K562 (cell line): ENCODE measurements at regions not wholly inside any gene's neighbourhood (a gene's known extent, or its start where the extent isn't known, plus 50 kb on each side); places are given as distances from the start of the nearest gene placed in this dataset.

Experiments used
- ATF3 ChIP-seq, 2 experiments: fragments of 450-650 bp in 1 of 2; sonication (generic) in 1 of 2; formaldehyde crosslinking in 1 of 2; IDR thresholded peaks in 1 of 2; conservative IDR thresholded peaks in 1 of 2; 2 replicates each; pipeline versions ENCODE4 v1.6.1 to v1.8.1; 2016 to 2023; ENCODE audit warnings: mild to moderate bottlenecking in 2 of 2, moderate library complexity in 2 of 2, inconsistent platforms in 1 of 2, missing genetic modification reagents in 1 of 2
- ATF7 ChIP-seq: fragments of 450-650 bp; IDR thresholded peaks from 2 replicates; pipeline ENCODE4 v1.7.1; 2014; ENCODE audit warnings: mild to moderate bottlenecking, moderate library complexity
- CEBPG ChIP-seq, 3 experiments: fragments of 200-800 bp in 1 of 3; sonication (Bioruptor generic) in 1 of 3; sonication (generic) in 1 of 3; formaldehyde crosslinking in 1 of 3; IDR thresholded peaks in 2 of 3; conservative IDR thresholded peaks in 1 of 3; 2 replicates each; pipeline versions ENCODE4 v1.6.1 to v1.8.0; 2016 to 2022; ENCODE audit warnings: missing compliant biosample characterization in 2 of 3, missing genetic modification characterization in 2 of 3, mild to moderate bottlenecking in 1 of 3, missing genetic modification reagents in 1 of 3
- CHD2 ChIP-seq: IDR thresholded peaks from 2 replicates; pipeline ENCODE4 v1.6.1; 2011; ENCODE audit warnings: low read depth, low read length
- CXXC5 ChIP-seq: fragments of 250-450 bp; sonication (Bioruptor Pico); IDR thresholded peaks from 2 replicates; pipeline ENCODE4 v1.8.0; 2022; ENCODE audit warnings: inconsistent platforms, mild to moderate bottlenecking, moderate library complexity
- ESRRA ChIP-seq: fragments of 450-650 bp; IDR thresholded peaks from 2 replicates; pipeline ENCODE4 v1.6.1; 2014; ENCODE audit warnings: low read depth, mild to moderate bottlenecking, moderate library complexity, borderline replicate concordance
- FOS ChIP-seq: IDR thresholded peaks from 3 replicates; pipeline ENCODE4 v1.6.1; 2011; ENCODE audit not compliant: insufficient read length; ENCODE audit errors: extremely low read depth
- HMBOX1 ChIP-seq: sonication (generic); IDR thresholded peaks from 2 replicates; pipeline ENCODE4 v1.6.1; 2016
- HNRNPLL ChIP-seq: fragments of 200-400 bp; formaldehyde crosslinking; IDR thresholded peaks from 2 replicates; pipeline ENCODE4 v1.6.1; 2017; ENCODE audit warnings: low read length, low read depth, mild to moderate bottlenecking; ENCODE audit not compliant: poor library complexity, severe bottlenecking
- KDM1A ChIP-seq, 2 experiments: fragments of 450-650 bp; IDR thresholded peaks; 2 replicates each; pipeline ENCODE4 v1.6.1; 2016; ENCODE audit warnings: mild to moderate bottlenecking in 2 of 2
- MAFK ChIP-seq: IDR thresholded peaks from 2 replicates; pipeline ENCODE4 v1.6.1; 2011; ENCODE audit warnings: low read length, improper control_type of control experiment
- NFE2 ChIP-seq: IDR thresholded peaks from 2 replicates; pipeline ENCODE4 v1.6.1; 2014; ENCODE audit warnings: antibody characterized with exemption, low read depth
- RCOR1 ChIP-seq, 2 experiments: IDR thresholded peaks; 2 replicates each; pipeline ENCODE4 v1.6.1; 2012; ENCODE audit warnings: low read depth in 2 of 2, low read length in 2 of 2, borderline replicate concordance in 1 of 2, improper control_type of control experiment in 1 of 2
- SMARCA4 ChIP-seq: fragments of 450-650 bp; IDR thresholded peaks from 2 replicates; pipeline ENCODE4 v1.6.1; 2016
- SMARCE1 ChIP-seq: fragments of 450-650 bp; IDR thresholded peaks from 2 replicates; pipeline ENCODE4 v1.7.1; 2016; ENCODE audit warnings: mild to moderate bottlenecking
- SOX6 ChIP-seq: fragments of 450-650 bp; IDR thresholded peaks from 2 replicates; pipeline ENCODE4 v1.6.1; 2014; ENCODE audit warnings: mild to moderate bottlenecking
- THRAP3 ChIP-seq: fragments of 450-650 bp; IDR thresholded peaks from 2 replicates; pipeline ENCODE4 v1.6.1; 2016; ENCODE audit warnings: mild to moderate bottlenecking, inconsistent platforms, borderline replicate concordance
- UBTF ChIP-seq, 2 experiments: IDR thresholded peaks; 2 replicates each; pipeline ENCODE4 v1.6.1; 2012; ENCODE audit warnings: improper control_type of control experiment in 2 of 2, low read depth in 2 of 2, low read length in 2 of 2, borderline replicate concordance in 1 of 2
- ZBTB49 ChIP-seq: sonication (generic); formaldehyde crosslinking; IDR thresholded peaks from 2 replicates; pipeline ENCODE4 v1.8.0; 2022; ENCODE audit warnings: missing genetic modification reagents, mild to moderate bottlenecking, borderline replicate concordance
- ZNF311 ChIP-seq: fragments of 250-450 bp; sonication (Bioruptor Pico); IDR thresholded peaks from 2 replicates; pipeline ENCODE4 v1.4.0; 2020; ENCODE audit warnings: mild to moderate bottlenecking, moderate library complexity
- ZNF507 ChIP-seq: conservative IDR thresholded peaks from 2 replicates; pipeline ENCODE4 v1.6.1; 2017; ENCODE audit warnings: missing genetic modification characterization, missing compliant biosample characterization

- TF ChIP-seq ATF3 (IDR thresholded peaks at IDR 0.05) (no peak), ATF3 (CRISPR knock-in tag; conservative IDR thresholded peaks at IDR 0.05) (no peak), FOS (no peak), ZBTB49 (CRISPR knock-in tag) (no peak), HMBOX1 (peak; percentile 98), KDM1A (IDR thresholded peaks at IDR 0.05) (peak in 1 of 2 experiments; percentile 59; a peak in 2 of 4 replicates), RCOR1 (IDR thresholded peaks at IDR 0.05; ENCODE audit: borderline replicate concordance in 1 of 2, low read depth in 2 of 2, low read length in 2 of 2) (peak in 1 of 2 experiments; percentile 87; a peak in 2 of 4 replicates), CXXC5 (CRISPR knock-in tag) (peak; percentile 70), CHD2 (no peak), CEBPG (CRISPR knock-in tag; IDR thresholded peaks at IDR 0.05) (peak; percentile 38), CEBPG (tag; conservative IDR thresholded peaks at IDR 0.05 in 1 of 2, IDR thresholded peaks at IDR 0.05 in 1 of 2) (peak in 1 of 2 experiments; percentile 52; a peak in 2 of 4 replicates), ESRRA (peak; percentile 56), HNRNPLL (peak; percentile 80), NFE2 (peak; percentile 70), SMARCA4 (peak; percentile 13; the same call in 1 of the 2 replicates), ZNF507 (tag) (no peak), THRAP3 (no peak), UBTF (IDR thresholded peaks at IDR 0.05; ENCODE audit: borderline replicate concordance in 1 of 2, low read depth in 2 of 2, low read length in 2 of 2) (peak; percentile 83 to 84; a peak in 2 of 4 replicates), SMARCE1 (peak; percentile 24; the same call in 1 of the 2 replicates), SOX6 (peak; percentile 51; the same call in 1 of the 2 replicates), ATF7 (peak; percentile 43; the same call in 1 of the 2 replicates), MAFK (0 out of 2 replicates have a peak, but pooled peaks have one; percentile 28), ZNF311 (no peak)
These were observed 129.4 kb downstream of the TRIM27 start (continued) for GRCh38 chr6:28794175-28795002.
